K562 (cell line): ENCODE measurements at regions not wholly inside any gene's neighbourhood (a gene's known extent, or its start where the extent isn't known, plus 50 kb on each side); places are given as distances from the start of the nearest gene placed in this dataset.

Experiments
- ATAC-seq: fragments of 200-7000 bp; cut with Tn5 transposase; 3 replicates; pipeline ENCODE4 v1.9.1; 2020; ENCODE audit warnings: moderate library complexity
- BruUV-seq: library from RNA; stranded (reverse); fragments of 400-500 nt; replicated peaks from 2 replicates; lab custom pipeline; 2021; lab: Mats Ljungman, UMichigan
- CTCF ChIA-PET: fragments of 300-600 bp; formaldehyde crosslinking; extraction: SDS; loops from one replicate; lab custom pipeline; 2021; ENCODE audit warnings: low intra/inter-chr PET ratio; lab: Yijun Ruan, JAX
- POLR2A ChIA-PET: fragments of 300-600, 350-650 bp; sonication (Branson Sonifier 250); formaldehyde crosslinking; extraction: SDS; loops from one replicate; lab custom pipeline; 2021; ENCODE audit warnings: antibody characterized with exemption, inconsistent platforms; lab: Yijun Ruan, JAX
- DNase-seq, 4 experiments: peaks; one replicate each; pipeline versions ENCODE4 v3.0.0 to v3.0.0-alpha.2; 2011 to 2018; ENCODE audit warnings: low spot score in 3 of 4, mixed read lengths in 3 of 4; ENCODE audit errors: extremely low read depth in 1 of 4
- FAIRE-seq: peaks from 2 replicates; lab custom pipeline; 2011; peaks lifted over from hg19 to GRCh38; lab: Jason Lieb, UNC
- H2AFZ ChIP-seq: 2 replicates; pipeline ENCODE4 v1.6.0; 2011; ENCODE audit warnings: low read depth, low read length, control low read depth, inconsistent platforms
- H3K27ac ChIP-seq: fragments of 200-600 bp; 3 replicates; pipeline ENCODE4 v1.8.0; 2011; ENCODE audit warnings: low read depth, mild to moderate bottlenecking, control low read depth, inconsistent platforms, low read length, moderate library complexity, mixed read lengths; ENCODE audit errors: extremely low read depth
- H3K27me3 ChIP-seq, 2 experiments: fragments of 300-600 bp in 1 of 2; 2 replicates in 1 of 2; 3 replicates in 1 of 2; pipeline versions ENCODE4 v1.6.0 to v1.8.0; 2011; ENCODE audit warnings: inconsistent platforms in 2 of 2, low read length in 2 of 2, mild to moderate bottlenecking in 1 of 2, mixed read lengths in 1 of 2, moderate library complexity in 1 of 2; ENCODE audit not compliant: control insufficient read depth in 2 of 2, insufficient read depth in 2 of 2
- H3K36me3 ChIP-seq: fragments of 300-600 bp; 3 replicates; pipeline ENCODE4 v1.8.0; 2011; ENCODE audit warnings: mild to moderate bottlenecking, low read length, inconsistent platforms; ENCODE audit not compliant: control insufficient read depth, insufficient read depth
- H3K4me1 ChIP-seq, 2 experiments: fragments of 200-600 bp in 1 of 2; replicated peaks in 1 of 2; 2 replicates in 1 of 2; 3 replicates in 1 of 2; pipeline versions ENCODE4 v1.5.1 to v1.8.0; 2011; ENCODE audit warnings: inconsistent platforms in 2 of 2, low read length in 2 of 2, mild to moderate bottlenecking in 1 of 2, mixed read lengths in 1 of 2, moderate library complexity in 1 of 2; ENCODE audit not compliant: control insufficient read depth in 2 of 2, insufficient read depth in 2 of 2
- H3K4me2 ChIP-seq: 2 replicates; pipeline ENCODE4 v1.6.1; 2011; ENCODE audit warnings: low read length, control low read depth, inconsistent platforms, mixed read lengths; ENCODE audit not compliant: insufficient read depth
- H3K4me3 ChIP-seq: fragments of 200-600 bp; sonication (generic), shearing (Covaris generic); 2 replicates; pipeline ENCODE4 v1.5.1; 2016; ENCODE audit warnings: control low read depth, inconsistent platforms
- H3K79me2 ChIP-seq: fragments of 200-600 bp; 3 replicates; pipeline ENCODE4 v1.8.0; 2011; ENCODE audit warnings: low read length, inconsistent platforms; ENCODE audit not compliant: control insufficient read depth, insufficient read depth
- H3K9ac ChIP-seq, 2 experiments: 2 replicates each; pipeline versions ENCODE4 v1.6.0 to v1.6.1; 2011; ENCODE audit warnings: low read depth in 2 of 2, low read length in 2 of 2, control low read depth in 1 of 2, inconsistent platforms in 1 of 2, mild to moderate bottlenecking in 1 of 2, mixed read lengths in 1 of 2; ENCODE audit not compliant: insufficient read depth in 1 of 2
- H3K9me1 ChIP-seq: one replicate; pipeline ENCODE4 v1.6.0; 2011; ENCODE audit warnings: inconsistent platforms, mild to moderate bottlenecking, low read length, moderate library complexity; ENCODE audit not compliant: control insufficient read depth, insufficient read depth
- H3K9me3 ChIP-seq: replicated peaks from 2 replicates; pipeline ENCODE4 v1.5.1; 2011; ENCODE audit warnings: low read depth, low read length, inconsistent platforms; ENCODE audit not compliant: control insufficient read depth, insufficient read depth
- H4K20me1 ChIP-seq: replicated peaks from 2 replicates; pipeline ENCODE4 v1.6.1; 2011; ENCODE audit warnings: low read length, inconsistent platforms, mixed read lengths; ENCODE audit not compliant: control insufficient read depth, insufficient read depth
- BCL6 ChIP-seq: fragments of 250-450 bp; sonication (Bioruptor Pico); IDR thresholded peaks from 2 replicates; pipeline ENCODE4 v1.4.0; 2020
- CBFA2T3 ChIP-seq: fragments of 450-650 bp; IDR thresholded peaks from 2 replicates; pipeline ENCODE4 v1.6.1; 2017
- CTBP1 ChIP-seq: fragments of 450-650 bp; IDR thresholded peaks from 2 replicates; pipeline ENCODE4 v1.6.1; 2016; ENCODE audit warnings: borderline replicate concordance
- PCBP1 ChIP-seq: fragments of 200-400 bp; formaldehyde crosslinking; IDR thresholded peaks from 2 replicates; pipeline ENCODE4 v1.6.1; 2018; ENCODE audit warnings: mild to moderate bottlenecking, low read depth, low read length; ENCODE audit not compliant: poor library complexity, severe bottlenecking
- SLC30A9 ChIP-seq: fragments of 250-450 bp; sonication (Bioruptor Pico); IDR thresholded peaks from 2 replicates; pipeline ENCODE4 v1.8.0; 2022; ENCODE audit warnings: mild to moderate bottlenecking, moderate library complexity
- TCF7L2 ChIP-seq: fragments of 150-350 bp; IDR thresholded peaks from 2 replicates; pipeline ENCODE4 v1.6.1; 2016; ENCODE audit warnings: low read depth, mild to moderate bottlenecking, low read length, moderate library complexity
- XRCC4 ChIP-seq: IDR thresholded peaks from one replicate; pipeline ENCODE4 v1.6.1; 2011; ENCODE audit not compliant: insufficient read depth, insufficient read length; ENCODE audit errors: extremely low read depth
- ZNF76 ChIP-seq: fragments of 250-450 bp; sonication (Bioruptor Pico); IDR thresholded peaks from 2 replicates; pipeline ENCODE4 v1.4.0; 2020; ENCODE audit warnings: mild to moderate bottlenecking, moderate library complexity, borderline replicate concordance
- WGBS: fragments of 100-300 bp; shearing (Covaris generic); methylation state at CpG from one replicate; pipeline ENCODE4 v1.1.6; 2016; ENCODE audit warnings: low coverage, mixed read lengths; ENCODE audit not compliant: insufficient coverage; ENCODE audit errors: missing lambda C conversion rate; 5-methylcytosine and 5-hydroxymethylcytosine counted together
- in situ Hi-C: fragments of 300-500 bp; cut with MboI; formaldehyde crosslinking; loops from 4 replicates; pipeline ENCODE4 v1.15.0; 2018; ENCODE audit warnings: inconsistent platforms, mixed read lengths
- intact Hi-C: fragments of 100-400 bp; cut with micrococcal nuclease; formaldehyde crosslinking; loops from 2 replicates; pipeline ENCODE4 v1.14.2; 2022
- TF ChIP-seq, protein P1 (sequence below), 2 experiments: fragments of 450-650 bp; conservative IDR thresholded peaks; 2 replicates each; pipeline ENCODE4 v1.6.1; 2017; ENCODE audit warnings: mild to moderate bottlenecking in 2 of 2, moderate library complexity in 2 of 2
- TF ChIP-seq, protein P2 (sequence below): fragments of 450-650 bp; IDR thresholded peaks from 2 replicates; pipeline ENCODE4 v1.6.1; 2017; ENCODE audit warnings: mild to moderate bottlenecking, moderate library complexity
- TF ChIP-seq, protein P3 (sequence below): fragments of 450-650 bp; formaldehyde crosslinking; IDR thresholded peaks from 2 replicates; pipeline ENCODE4 v1.4.0; 2020; ENCODE audit warnings: mild to moderate bottlenecking, moderate library complexity
- TF ChIP-seq, protein P4 (sequence below), 2 experiments: fragments of 250-450 bp in 1 of 2; fragments of 450-650 bp in 1 of 2; sonication (Bioruptor Pico) in 1 of 2; IDR thresholded peaks; 2 replicates each; pipeline versions ENCODE4 v1.6.1 to v1.8.0; 2016 to 2021; ENCODE audit warnings: mild to moderate bottlenecking in 2 of 2, moderate library complexity in 2 of 2, missing compliant biosample characterization in 1 of 2, missing genetic modification characterization in 1 of 2
- TF ChIP-seq, protein P5 (sequence below): fragments of 250-450 bp; sonication (Bioruptor Pico); IDR thresholded peaks from 2 replicates; pipeline ENCODE4 v1.8.0; 2022; ENCODE audit warnings: moderate library complexity, mild to moderate bottlenecking, inconsistent platforms

DNA sequence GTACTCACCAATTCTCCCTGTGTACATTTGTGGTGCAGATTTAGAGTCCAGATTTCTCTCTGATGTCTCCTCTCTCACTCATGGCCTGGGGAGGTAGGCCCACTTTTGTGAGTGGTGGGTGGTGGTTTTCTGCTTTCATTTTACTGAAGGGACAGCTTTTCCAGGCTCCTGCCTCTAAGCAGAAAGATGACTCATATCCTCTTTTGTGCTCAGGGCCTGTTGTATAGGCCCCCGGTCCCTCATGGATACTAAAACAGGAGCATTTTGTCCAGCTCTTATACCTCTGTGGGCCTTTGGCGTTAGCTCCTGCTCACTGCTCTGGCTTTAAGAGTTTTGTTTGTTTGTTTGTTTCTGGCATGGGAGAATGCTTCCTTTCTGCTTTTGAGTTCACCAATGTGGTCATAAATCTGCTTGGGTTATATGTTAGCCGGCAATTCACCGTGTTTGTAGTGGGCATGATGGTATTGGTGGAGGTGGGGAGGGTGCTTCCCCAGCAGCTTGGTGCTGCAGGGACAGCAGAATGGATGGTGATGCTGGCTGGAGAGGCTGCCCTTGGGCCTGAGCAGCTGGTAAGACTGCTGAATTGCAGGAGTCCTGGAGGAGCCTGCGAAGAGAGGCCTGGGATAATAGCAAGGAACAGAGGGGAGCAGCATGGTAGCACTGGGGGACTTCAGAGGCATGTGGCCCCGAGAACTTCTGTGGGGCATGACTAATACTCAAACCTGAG, 468.7 kb downstream of the RPS24 start:
- no peaks in the 10 kb centered on the region for H3K36me3 ChIP-seq
- CTCF ChIA-PET = no interaction called here
- in situ Hi-C loops = no loop called here
- no peak for TF ChIP-seq ZNF76 (CRISPR knock-in tag)
- TF ChIP-seq, protein P1, sequence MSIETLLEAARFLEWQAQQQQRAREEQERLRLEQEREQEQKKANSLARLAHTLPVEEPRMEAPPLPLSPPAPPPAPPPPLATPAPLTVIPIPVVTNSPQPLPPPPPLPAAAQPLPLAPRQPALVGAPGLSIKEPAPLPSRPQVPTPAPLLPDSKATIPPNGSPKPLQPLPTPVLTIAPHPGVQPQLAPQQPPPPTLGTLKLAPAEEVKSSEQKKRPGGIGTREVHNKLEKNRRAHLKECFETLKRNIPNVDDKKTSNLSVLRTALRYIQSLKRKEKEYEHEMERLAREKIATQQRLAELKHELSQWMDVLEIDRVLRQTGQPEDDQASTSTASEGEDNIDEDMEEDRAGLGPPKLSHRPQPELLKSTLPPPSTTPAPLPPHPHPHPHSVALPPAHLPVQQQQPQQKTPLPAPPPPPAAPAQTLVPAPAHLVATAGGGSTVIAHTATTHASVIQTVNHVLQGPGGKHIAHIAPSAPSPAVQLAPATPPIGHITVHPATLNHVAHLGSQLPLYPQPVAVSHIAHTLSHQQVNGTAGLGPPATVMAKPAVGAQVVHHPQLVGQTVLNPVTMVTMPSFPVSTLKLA (conservative IDR thresholded peaks at IDR 0.05) = no peak
- TF ChIP-seq SLC30A9 = no peak
- TF ChIP-seq TCF7L2 = no peak
- TF ChIP-seq BCL6 = no peak
- TF ChIP-seq CBFA2T3 = no peak
- TF ChIP-seq, protein P2, sequence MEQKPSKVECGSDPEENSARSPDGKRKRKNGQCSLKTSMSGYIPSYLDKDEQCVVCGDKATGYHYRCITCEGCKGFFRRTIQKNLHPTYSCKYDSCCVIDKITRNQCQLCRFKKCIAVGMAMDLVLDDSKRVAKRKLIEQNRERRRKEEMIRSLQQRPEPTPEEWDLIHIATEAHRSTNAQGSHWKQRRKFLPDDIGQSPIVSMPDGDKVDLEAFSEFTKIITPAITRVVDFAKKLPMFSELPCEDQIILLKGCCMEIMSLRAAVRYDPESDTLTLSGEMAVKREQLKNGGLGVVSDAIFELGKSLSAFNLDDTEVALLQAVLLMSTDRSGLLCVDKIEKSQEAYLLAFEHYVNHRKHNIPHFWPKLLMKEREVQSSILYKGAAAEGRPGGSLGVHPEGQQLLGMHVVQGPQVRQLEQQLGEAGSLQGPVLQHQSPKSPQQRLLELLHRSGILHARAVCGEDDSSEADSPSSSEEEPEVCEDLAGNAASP = no peak
- TF ChIP-seq CTBP1 = no peak
- TF ChIP-seq PCBP1 = no peak
- TF ChIP-seq, protein P3, sequence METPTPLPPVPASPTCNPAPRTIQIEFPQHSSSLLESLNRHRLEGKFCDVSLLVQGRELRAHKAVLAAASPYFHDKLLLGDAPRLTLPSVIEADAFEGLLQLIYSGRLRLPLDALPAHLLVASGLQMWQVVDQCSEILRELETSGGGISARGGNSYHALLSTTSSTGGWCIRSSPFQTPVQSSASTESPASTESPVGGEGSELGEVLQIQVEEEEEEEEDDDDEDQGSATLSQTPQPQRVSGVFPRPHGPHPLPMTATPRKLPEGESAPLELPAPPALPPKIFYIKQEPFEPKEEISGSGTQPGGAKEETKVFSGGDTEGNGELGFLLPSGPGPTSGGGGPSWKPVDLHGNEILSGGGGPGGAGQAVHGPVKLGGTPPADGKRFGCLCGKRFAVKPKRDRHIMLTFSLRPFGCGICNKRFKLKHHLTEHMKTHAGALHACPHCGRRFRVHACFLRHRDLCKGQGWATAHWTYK = no peak
- TF ChIP-seq, protein P4, sequence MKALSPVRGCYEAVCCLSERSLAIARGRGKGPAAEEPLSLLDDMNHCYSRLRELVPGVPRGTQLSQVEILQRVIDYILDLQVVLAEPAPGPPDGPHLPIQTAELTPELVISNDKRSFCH (CRISPR knock-in tag; IDR thresholded peaks at IDR 0.05) = no peak
- TF ChIP-seq, protein P4 (tag; IDR thresholded peaks at IDR 0.05) = no peak
- no peak for TF ChIP-seq XRCC4
- TF ChIP-seq, protein P5, sequence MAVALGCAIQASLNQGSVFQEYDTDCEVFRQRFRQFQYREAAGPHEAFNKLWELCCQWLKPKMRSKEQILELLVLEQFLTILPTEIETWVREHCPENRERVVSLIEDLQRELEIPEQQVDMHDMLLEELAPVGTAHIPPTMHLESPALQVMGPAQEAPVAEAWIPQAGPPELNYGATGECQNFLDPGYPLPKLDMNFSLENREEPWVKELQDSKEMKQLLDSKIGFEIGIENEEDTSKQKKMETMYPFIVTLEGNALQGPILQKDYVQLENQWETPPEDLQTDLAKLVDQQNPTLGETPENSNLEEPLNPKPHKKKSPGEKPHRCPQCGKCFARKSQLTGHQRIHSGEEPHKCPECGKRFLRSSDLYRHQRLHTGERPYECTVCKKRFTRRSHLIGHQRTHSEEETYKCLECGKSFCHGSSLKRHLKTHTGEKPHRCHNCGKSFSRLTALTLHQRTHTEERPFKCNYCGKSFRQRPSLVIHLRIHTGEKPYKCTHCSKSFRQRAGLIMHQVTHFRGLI (CRISPR knock-in tag) = no peak

More for the DNA sequence above, 468.7 kb downstream of the RPS24 start:
- no TSS peak for BruUV-seq
- Histone ChIP-seq H3K4me2 (no peak overlapping the region), H3K79me2 (no peaks in the 10 kb centered on the region), H3K9me3 (no peaks in the 10 kb centered on the region), H3K4me3 (no peak overlapping the region), H4K20me1 (no peaks in the 10 kb centered on the region; the same call in 1 of the 2 replicates), H3K9me1 (no peaks in the 10 kb centered on the region), H3K27ac (no peak overlapping the region), H3K4me1 (no peaks in the 10 kb centered on the region), H3K9ac (no peak overlapping the region), H2AFZ (no peak overlapping the region), H3K27me3 (peaks cover 0 to 10% of the 10 kb centered on the region in 2 experiments; a peak in 2 of 5 replicates)
- POLR2A ChIA-PET = interaction anchor here (0.6 to 0.9 kb wide), 3 partner anchors 9 to 816 kb away, joined by 3 read pairs; no protein-coding TSS in a partner anchor
- no peak for FAIRE-seq
- intact Hi-C loops = no loop called here
- 0% methylated on average over 6 of the region's 6 CpGs for WGBS
- no peak for ATAC-seq
- no peak for DNase-seq
